Left ventricle myocardium inferior (tissue), 1 donor: ENCODE measurements at regions not wholly inside any gene's neighbourhood (a gene's known extent, or its start where the extent isn't known, plus 50 kb on each side); places are given as distances from the start of the nearest gene placed in this dataset.
A peak's percentile ranks its signal among the peaks of the same experiment; 100 is the strongest.
"Not testable (repeated sequence)": the region's sequence is repeated elsewhere in the genome, so short reads cannot be mapped to it uniquely, and the experiment has no call there.

Source experiments
- DNase-seq: peaks from one replicate; pipeline ENCODE4 v3.0.0-alpha.2; 2020
- H3K27ac ChIP-seq: fragments of 200-600 bp; replicated peaks from 2 replicates; pipeline ENCODE4 v1.8.0; 2021
- H3K27me3 ChIP-seq: fragments of 200-600 bp; 2 replicates; pipeline ENCODE4 v1.8.0; 2021; ENCODE audit warnings: low read depth
- H3K36me3 ChIP-seq: fragments of 200-600 bp; 2 replicates; pipeline ENCODE4 v1.8.0; 2021
- H3K4me1 ChIP-seq: fragments of 200-600 bp; 2 replicates; pipeline ENCODE4 v1.8.0; 2021
- H3K4me3 ChIP-seq: fragments of 200-600 bp; 2 replicates; pipeline ENCODE4 v1.8.0; 2021; ENCODE audit warnings: mild to moderate bottlenecking, moderate library complexity
- H3K9me3 ChIP-seq: fragments of 200-600 bp; replicated peaks from 2 replicates; pipeline ENCODE4 v1.8.0; 2021
- intact Hi-C: fragments of 100-400 bp; cut with micrococcal nuclease; formaldehyde crosslinking; loops from one replicate; pipeline ENCODE4 v1.11.0; 2022
- TF ChIP-seq, protein P1 (sequence below): fragments of 200-600 bp; IDR thresholded peaks from 2 replicates; pipeline ENCODE4 v1.8.0; 2021; ENCODE audit warnings: antibody characterized with exemption, mild to moderate bottlenecking, borderline replicate concordance
- donor health status: DM: no; HTN: yes; CAD: no; lungs with severe emphysema.

DNA sequence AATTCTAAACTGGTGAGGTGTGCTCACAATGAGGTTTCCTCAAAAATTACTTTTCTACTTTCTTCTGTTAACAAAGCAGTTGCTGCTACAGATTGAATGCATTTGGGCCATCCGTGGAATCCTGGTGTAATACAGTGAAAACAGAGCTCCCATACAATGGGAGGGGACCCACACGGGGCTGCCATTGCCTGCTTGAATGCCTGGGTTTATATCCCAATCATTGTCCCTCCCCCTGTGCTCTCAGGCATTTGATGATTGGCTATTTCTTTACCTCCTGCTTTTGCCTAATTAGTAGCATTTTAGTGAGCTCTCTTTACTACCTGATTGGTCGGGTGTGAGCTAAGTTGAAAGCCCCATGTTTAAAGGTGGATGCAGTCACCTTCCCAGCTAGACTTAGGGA lies 52.9 kb upstream of the CSF1 start:
- H3K4me1 ChIP-seq, H3K9me3 ChIP-seq, intact Hi-C loops, DNase-seq, H3K27ac ChIP-seq, H3K4me3 ChIP-seq, H3K27me3 ChIP-seq, H3K36me3 ChIP-seq: not testable (repeated sequence)

DNA sequence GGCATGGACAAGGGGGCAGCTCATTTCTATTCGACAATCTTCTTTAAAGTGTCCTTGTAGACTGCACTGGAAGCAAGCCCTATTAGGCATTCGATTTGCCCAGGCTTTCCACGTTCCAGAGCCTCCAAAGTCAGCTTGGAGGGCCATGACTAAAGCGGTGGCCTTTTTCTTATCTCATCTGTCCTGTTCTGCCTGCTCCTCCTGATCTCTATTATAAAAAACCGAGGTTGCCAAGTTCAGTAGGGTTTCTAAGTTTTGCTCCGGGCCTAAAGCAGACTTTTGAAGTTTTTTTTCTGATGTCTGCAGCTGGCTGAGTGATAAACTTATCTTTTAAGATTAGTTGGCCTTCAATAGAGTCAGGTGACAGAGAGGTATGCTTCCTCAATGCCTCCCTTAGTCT lies 54.7 kb upstream of the CSF1 start:
- H3K4me1 ChIP-seq = peaks cover 15% of the 10 kb centered on the region
- H3K27ac ChIP-seq, intact Hi-C loops, H3K27me3 ChIP-seq, DNase-seq, H3K9me3 ChIP-seq, H3K4me3 ChIP-seq, H3K36me3 ChIP-seq: not testable (repeated sequence)

DNA sequence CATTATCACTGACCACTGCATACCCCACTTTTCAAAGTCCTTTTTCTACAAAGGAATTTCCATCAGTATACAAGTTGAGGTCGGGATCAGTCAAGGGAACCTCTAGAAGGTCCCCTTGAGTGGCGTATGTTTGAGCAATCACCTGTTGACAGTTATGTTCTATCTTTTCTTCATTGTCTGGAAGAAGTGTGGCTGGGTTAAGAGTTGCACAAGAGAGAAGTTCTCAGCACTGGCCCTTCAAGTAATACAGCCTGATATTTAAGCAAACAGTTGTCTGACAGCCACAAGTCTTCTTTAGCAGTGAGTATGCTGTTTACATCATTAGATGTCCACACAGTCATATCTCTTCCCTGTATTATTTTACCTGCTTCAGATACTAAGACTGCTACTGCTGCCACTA lies 56.7 kb upstream of the CSF1 start:
- H3K27me3 ChIP-seq, DNase-seq, intact Hi-C loops, H3K4me3 ChIP-seq, H3K27ac ChIP-seq, H3K9me3 ChIP-seq, H3K36me3 ChIP-seq: not testable (repeated sequence)
- H3K4me1 ChIP-seq = peaks cover 23% of the 10 kb centered on the region

DNA sequence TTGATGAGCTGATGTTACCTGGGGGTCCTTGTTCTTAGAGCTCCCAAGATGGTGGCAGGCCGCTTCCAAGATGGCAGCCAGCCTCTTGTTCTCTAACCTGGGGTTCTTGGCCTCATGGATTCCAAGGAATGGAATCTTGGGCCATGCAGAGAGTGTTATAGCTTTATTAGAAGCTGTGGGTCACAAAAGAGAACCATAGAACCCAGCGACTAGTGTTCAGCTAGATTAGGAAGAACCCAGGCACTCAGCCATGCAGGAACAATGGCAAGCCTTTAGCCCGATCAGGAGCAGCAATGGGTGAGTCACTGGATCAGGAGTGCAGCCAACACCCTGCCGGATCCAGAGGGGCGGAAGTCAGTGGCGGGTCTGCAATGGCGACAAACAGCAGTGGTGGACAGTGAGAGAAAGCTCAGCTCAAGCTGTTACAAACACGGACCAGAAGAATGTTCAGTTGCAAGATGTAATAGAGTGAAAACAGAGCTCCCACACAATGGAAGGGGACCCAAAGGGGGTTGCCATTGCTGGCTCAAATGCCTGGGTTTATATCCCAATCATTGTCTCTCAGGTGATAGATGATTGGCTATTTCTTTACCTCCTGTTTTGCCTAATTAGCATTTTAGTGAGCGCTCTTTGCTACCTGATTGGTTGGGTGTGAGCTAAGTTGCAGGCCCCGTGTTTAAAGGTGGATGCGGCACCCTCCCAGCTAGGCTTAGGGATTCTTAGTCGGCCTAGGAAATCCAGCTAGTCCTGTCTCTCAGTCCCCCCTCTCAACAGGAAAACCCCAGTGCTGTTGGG lies 58.2 kb upstream of the CSF1 start:
- H3K36me3 ChIP-seq, H3K4me3 ChIP-seq, H3K9me3 ChIP-seq, H3K27me3 ChIP-seq, intact Hi-C loops: not testable (repeated sequence)
- Histone ChIP-seq H3K4me1 (peaks cover 23% of the 10 kb centered on the region), H3K27ac (peak overlapping the region; percentile 74)
- peak; percentile 72 for DNase-seq
- TF ChIP-seq, protein P1, sequence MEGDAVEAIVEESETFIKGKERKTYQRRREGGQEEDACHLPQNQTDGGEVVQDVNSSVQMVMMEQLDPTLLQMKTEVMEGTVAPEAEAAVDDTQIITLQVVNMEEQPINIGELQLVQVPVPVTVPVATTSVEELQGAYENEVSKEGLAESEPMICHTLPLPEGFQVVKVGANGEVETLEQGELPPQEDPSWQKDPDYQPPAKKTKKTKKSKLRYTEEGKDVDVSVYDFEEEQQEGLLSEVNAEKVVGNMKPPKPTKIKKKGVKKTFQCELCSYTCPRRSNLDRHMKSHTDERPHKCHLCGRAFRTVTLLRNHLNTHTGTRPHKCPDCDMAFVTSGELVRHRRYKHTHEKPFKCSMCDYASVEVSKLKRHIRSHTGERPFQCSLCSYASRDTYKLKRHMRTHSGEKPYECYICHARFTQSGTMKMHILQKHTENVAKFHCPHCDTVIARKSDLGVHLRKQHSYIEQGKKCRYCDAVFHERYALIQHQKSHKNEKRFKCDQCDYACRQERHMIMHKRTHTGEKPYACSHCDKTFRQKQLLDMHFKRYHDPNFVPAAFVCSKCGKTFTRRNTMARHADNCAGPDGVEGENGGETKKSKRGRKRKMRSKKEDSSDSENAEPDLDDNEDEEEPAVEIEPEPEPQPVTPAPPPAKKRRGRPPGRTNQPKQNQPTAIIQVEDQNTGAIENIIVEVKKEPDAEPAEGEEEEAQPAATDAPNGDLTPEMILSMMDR = peak; percentile 18

DNA sequence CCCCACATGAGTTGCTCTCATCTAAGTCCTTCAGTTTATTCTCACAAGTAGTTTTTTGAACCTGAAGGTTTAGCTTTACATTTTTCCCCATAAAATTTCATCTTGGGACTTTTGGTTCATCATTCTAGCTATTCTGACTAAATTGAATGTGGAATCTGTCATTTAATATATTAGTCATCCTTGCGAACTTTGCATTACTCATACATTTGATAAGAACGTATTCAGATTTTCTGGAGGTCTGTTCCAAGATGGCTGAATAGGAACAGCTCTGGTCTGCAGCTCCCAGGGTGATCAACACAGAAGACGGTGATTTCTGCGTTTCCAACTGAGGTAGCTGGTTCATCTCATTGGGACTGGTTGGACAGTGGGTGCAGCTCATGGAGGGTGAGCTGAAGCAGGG lies 59.8 kb upstream of the CSF1 start:
- Histone ChIP-seq H3K9me3 (no peaks in the 10 kb centered on the region), H3K36me3 (no peaks in the 10 kb centered on the region), H3K27me3 (no peaks in the 10 kb centered on the region), H3K4me3 (no peak overlapping the region), H3K27ac (no peak overlapping the region), H3K4me1 (peaks cover 23% of the 10 kb centered on the region)
- intact Hi-C loops = no loop called here
- no peak for DNase-seq
- TF ChIP-seq, protein P1 = no peak

DNA sequence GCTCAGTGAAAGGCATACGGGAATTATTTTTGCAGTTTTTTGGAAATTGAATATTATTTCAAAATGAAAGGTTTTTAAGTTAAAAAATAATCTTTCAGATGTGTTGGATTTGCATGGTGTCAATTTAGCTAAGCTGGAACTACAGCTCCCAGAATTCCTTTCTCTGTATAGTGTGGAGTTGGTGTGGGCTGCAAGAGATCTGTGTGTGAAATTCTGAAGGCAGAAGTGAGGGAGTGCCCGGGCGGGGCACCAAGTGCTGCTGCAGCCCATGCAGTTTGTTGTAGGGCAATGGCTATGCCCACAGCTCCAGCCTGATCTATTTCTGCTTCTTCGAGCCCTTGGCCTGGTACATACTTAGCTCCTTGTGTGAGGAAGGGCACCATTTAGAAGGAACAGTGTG lies 60.5 kb upstream of the CSF1 start:
- TF ChIP-seq, protein P1 = no peak
- no peak overlapping the region for H3K27ac ChIP-seq
- H3K4me3 ChIP-seq = no peak overlapping the region
- no peaks in the 10 kb centered on the region for H3K36me3 ChIP-seq
- intact Hi-C loops = no loop called here
- H3K4me1 ChIP-seq = peaks cover 23% of the 10 kb centered on the region
- H3K9me3 ChIP-seq = no peaks in the 10 kb centered on the region
- no peaks in the 10 kb centered on the region for H3K27me3 ChIP-seq
- DNase-seq = no peak

DNA sequence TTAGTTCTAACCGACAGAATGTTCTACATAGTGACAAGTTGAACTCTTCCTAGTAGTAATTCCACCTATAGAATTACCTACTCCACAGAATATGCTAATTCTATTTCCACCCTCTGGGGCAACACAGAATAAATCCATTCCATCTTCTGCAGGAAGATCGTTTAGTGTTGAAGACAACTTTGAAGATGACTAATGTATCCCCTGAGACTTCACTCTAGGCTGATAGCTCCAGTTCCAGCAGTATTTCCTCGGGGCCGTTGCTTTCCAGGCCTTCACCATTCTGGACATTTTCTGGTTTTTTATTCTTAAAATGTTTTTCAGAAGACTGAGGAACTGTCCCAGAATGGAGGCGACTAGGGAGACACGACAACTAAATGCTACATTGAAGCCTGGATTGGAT lies 61.0 kb upstream of the CSF1 start:
- no peak overlapping the region for H3K4me3 ChIP-seq
- intact Hi-C loops = no loop called here
- no peaks in the 10 kb centered on the region for H3K36me3 ChIP-seq
- peaks cover 23% of the 10 kb centered on the region for H3K4me1 ChIP-seq
- no peaks in the 10 kb centered on the region for H3K27me3 ChIP-seq
- TF ChIP-seq, protein P1 = no peak
- no peak overlapping the region for H3K27ac ChIP-seq
- no peak for DNase-seq
- H3K9me3 ChIP-seq = no peaks in the 10 kb centered on the region
